Endometrium (tissue), 2 donors: ENCODE measurements at regions not wholly inside any gene's neighbourhood (a gene's known extent, or its start where the extent isn't known, plus 50 kb on each side); places are given as distances from the start of the nearest gene placed in this dataset.
A peak's percentile ranks its signal among the peaks of the same experiment; 100 is the strongest.

Experiments
- FAIRE-seq: peaks from 2 replicates; lab custom pipeline; 2012; peaks lifted over from hg19 to GRCh38; lab: Jason Lieb, UNC
- donor health status: control.
- donor health status: control.

GRCh38 chr1:87783315-87783714, 454.6 kb downstream of the LMO4 start:
- FAIRE-seq, result peak; percentile 95

- no peak for FAIRE-seq
Observed at GRCh38 chr1:87785386-87785785, 456.7 kb downstream of the LMO4 start.

- no peak for FAIRE-seq
Observed at GRCh38 chr1:87786229-87786628, 457.5 kb downstream of the LMO4 start.

- no peak for FAIRE-seq
Observed at GRCh38 chr1:87786861-87787545, 458.3 kb downstream of the LMO4 start.

- no peak for FAIRE-seq
Observed at GRCh38 chr1:87787551-87787950, 458.9 kb downstream of the LMO4 start.

GRCh38 chr1:87790756-87791155, 462.1 kb downstream of the LMO4 start:
- no peak for FAIRE-seq

GRCh38 chr1:87791931-87792740, 463.5 kb downstream of the LMO4 start:
- FAIRE-seq, result peak; percentile 61

- FAIRE-seq, result no peak
Observed at GRCh38 chr1:87794788-87795614, 466.3 kb downstream of the LMO4 start.

- FAIRE-seq, result no peak
Observed at GRCh38 chr1:87795615-87796337, 467.1 kb downstream of the LMO4 start.

GRCh38 chr1:87796471-87796901, 467.8 kb downstream of the LMO4 start:
- FAIRE-seq, result no peak

GRCh38 chr1:87799451-87799850, 470.8 kb downstream of the LMO4 start:
- FAIRE-seq, result no peak

- FAIRE-seq, result no peak
Observed at GRCh38 chr1:87800006-87800405, 471.3 kb downstream of the LMO4 start.

GRCh38 chr1:87803375-87803774, 474.7 kb downstream of the LMO4 start:
- FAIRE-seq, result no peak

- FAIRE-seq, result no peak
Observed at GRCh38 chr1:87804128-87804527, 475.4 kb downstream of the LMO4 start.

GRCh38 chr1:87805666-87806378, 477.1 kb downstream of the LMO4 start:
- FAIRE-seq, result peak; percentile 92

GRCh38 chr1:87806379-87807094, 477.9 kb downstream of the LMO4 start:
- FAIRE-seq, result no peak

- FAIRE-seq, result no peak
Observed at GRCh38 chr1:87810166-87810565, 481.5 kb downstream of the LMO4 start.

GRCh38 chr1:87812871-87813577, 484.3 kb downstream of the LMO4 start:
- no peak for FAIRE-seq

- peak; percentile 58 for FAIRE-seq
Observed at GRCh38 chr1:87814573-87814972, 485.9 kb downstream of the LMO4 start.

GRCh38 chr1:87816646-87817045, 488.0 kb downstream of the LMO4 start:
- FAIRE-seq, result peak; percentile 94
